Activated CD8-positive, alpha-beta T cell treated with anti-CD3 and anti-CD28 coated beads for 36 hours (primary cell): ENCODE measurements at regions not wholly inside any gene's neighbourhood (a gene's known extent, or its start where the extent isn't known, plus 50 kb on each side); places are given as distances from the start of the nearest gene placed in this dataset.

Source experiments
- ATAC-seq: fragments of 200-7000 bp; cut with Tn5 transposase; one replicate; pipeline ENCODE4 v1.10.0; 2021; ENCODE audit warnings: mild to moderate bottlenecking, moderate library complexity
- CTCF ChIA-PET: fragments of 350-600 bp; sonication (Branson Sonifier 250); formaldehyde crosslinking; loops from one replicate; lab custom pipeline; 2021; ENCODE audit warnings: antibody characterized with exemption; lab: Charles Lee
- POLR2A ChIA-PET: fragments of 350-600 bp; sonication (Branson Sonifier 250); formaldehyde crosslinking; loops from one replicate; lab custom pipeline; 2021; ENCODE audit warnings: antibody characterized with exemption; lab: Charles Lee
- DNase-seq: peaks from one replicate; pipeline ENCODE4 v3.0.0-alpha.2; 2020
- H3K27ac Mint-ChIP-seq: one replicate; pipeline ENCODE4 v1.8.0; 2021; ENCODE audit warnings: mild to moderate bottlenecking, mixed read lengths
- H3K27me3 Mint-ChIP-seq: one replicate; pipeline ENCODE4 v1.8.0; 2021; ENCODE audit warnings: mixed read lengths
- H3K36me3 Mint-ChIP-seq: one replicate; pipeline ENCODE4 v1.8.0; 2021; ENCODE audit warnings: low read depth, mixed read lengths
- H3K4me1 Mint-ChIP-seq: one replicate; pipeline ENCODE4 v1.8.0; 2021; ENCODE audit warnings: low read depth, mixed read lengths
- H3K4me3 Mint-ChIP-seq: one replicate; pipeline ENCODE4 v1.8.0; 2021; ENCODE audit warnings: mild to moderate bottlenecking, moderate library complexity, mixed read lengths
- H3K9me3 Mint-ChIP-seq: one replicate; pipeline ENCODE4 v1.8.0; 2021; ENCODE audit warnings: mixed read lengths
- intact Hi-C: fragments of 100-400 bp; cut with micrococcal nuclease; formaldehyde crosslinking; loops from one replicate; pipeline ENCODE4 v1.10.0; 2022
- TF ChIP-seq, protein P1 (sequence below): fragments of 200-600 bp; IDR thresholded peaks from one replicate; pipeline ENCODE4 v1.8.0; 2022; ENCODE audit warnings: antibody characterized with exemption, mild to moderate bottlenecking

DNA sequence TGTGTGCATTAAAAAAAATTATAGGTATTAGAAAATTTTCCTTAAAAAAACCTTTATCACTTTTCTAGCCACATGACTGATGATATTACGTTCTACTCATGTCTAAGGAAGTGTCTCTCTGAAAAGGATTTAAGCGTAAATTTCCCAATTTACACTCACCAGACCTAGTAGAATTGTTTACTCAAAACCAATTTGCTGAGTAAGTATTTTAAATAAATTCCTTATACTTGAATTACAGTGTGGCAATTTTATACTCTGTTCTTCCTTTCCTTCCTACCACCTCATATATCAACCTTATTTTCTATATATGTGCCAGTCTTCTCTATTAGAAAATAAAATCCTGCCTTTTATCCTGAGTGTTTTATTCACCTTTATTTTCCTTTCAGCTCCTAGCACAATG, 1035.1 kb downstream of the TRHDE start:
- Mint-ChIP-seq H3K27ac (no peak overlapping the region), H3K4me1 (no peaks in the 10 kb centered on the region), H3K27me3 (no peaks in the 10 kb centered on the region), H3K4me3 (no peak overlapping the region), H3K36me3 (no peaks in the 10 kb centered on the region), H3K9me3 (peaks cover 7% of the 10 kb centered on the region)
- TF ChIP-seq, protein P1, sequence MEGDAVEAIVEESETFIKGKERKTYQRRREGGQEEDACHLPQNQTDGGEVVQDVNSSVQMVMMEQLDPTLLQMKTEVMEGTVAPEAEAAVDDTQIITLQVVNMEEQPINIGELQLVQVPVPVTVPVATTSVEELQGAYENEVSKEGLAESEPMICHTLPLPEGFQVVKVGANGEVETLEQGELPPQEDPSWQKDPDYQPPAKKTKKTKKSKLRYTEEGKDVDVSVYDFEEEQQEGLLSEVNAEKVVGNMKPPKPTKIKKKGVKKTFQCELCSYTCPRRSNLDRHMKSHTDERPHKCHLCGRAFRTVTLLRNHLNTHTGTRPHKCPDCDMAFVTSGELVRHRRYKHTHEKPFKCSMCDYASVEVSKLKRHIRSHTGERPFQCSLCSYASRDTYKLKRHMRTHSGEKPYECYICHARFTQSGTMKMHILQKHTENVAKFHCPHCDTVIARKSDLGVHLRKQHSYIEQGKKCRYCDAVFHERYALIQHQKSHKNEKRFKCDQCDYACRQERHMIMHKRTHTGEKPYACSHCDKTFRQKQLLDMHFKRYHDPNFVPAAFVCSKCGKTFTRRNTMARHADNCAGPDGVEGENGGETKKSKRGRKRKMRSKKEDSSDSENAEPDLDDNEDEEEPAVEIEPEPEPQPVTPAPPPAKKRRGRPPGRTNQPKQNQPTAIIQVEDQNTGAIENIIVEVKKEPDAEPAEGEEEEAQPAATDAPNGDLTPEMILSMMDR = no peak
- CTCF ChIA-PET = no interaction called here
- POLR2A ChIA-PET = no interaction called here
- no peak for ATAC-seq
- intact Hi-C loops = no loop called here
- DNase-seq = no peak

DNA sequence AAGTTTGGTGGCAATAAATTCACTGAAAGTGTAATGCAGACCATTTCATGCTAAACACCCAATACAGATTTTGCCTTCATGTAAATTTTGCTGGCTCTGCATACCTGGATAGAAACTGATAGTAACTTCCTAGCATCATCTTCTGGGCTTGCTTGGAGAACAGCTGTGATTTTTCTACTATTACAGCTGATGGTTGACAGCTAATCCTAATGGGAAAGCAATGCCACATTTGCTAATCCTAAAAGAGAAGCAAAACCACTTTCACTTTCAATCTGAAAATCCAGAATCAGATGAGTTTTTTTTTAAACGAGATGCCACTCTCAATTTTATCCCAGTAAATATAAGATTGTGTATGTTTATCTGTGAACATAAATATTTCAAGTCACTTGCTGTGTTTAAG, 1035.9 kb downstream of the TRHDE start:
- Mint-ChIP-seq H3K36me3 (no peaks in the 10 kb centered on the region), H3K4me3 (no peak overlapping the region), H3K9me3 (peaks cover 7% of the 10 kb centered on the region), H3K27ac (no peak overlapping the region), H3K27me3 (no peaks in the 10 kb centered on the region), H3K4me1 (no peaks in the 10 kb centered on the region)
- ChIA-PET POLR2A (no interaction called here), CTCF (no interaction called here)
- intact Hi-C loops = no loop called here
- TF ChIP-seq, protein P1 = no peak
- DNase-seq = no peak
- no peak for ATAC-seq

DNA sequence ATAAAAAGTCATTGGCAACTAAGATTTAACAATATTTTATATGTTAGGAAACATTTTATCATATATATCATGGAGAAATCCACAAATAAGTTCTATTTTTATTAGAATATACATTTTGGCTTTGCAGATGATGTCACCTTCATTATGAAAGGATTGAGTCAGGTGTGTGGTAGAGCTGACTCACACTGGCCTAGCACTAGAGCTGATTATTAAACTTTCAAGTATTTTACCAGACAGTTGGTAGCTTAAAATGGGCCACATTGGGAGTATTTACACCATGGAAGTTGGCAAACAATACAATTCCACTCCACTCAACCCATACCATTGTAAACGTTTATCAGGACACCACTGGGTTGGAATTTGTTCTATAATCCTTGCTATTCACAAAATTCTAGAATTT, 1036.6 kb downstream of the TRHDE start:
- peaks cover 7% of the 10 kb centered on the region for H3K9me3 Mint-ChIP-seq
- POLR2A ChIA-PET = no interaction called here
- H3K4me3 Mint-ChIP-seq = no peak overlapping the region
- no peaks in the 10 kb centered on the region for H3K4me1 Mint-ChIP-seq
- intact Hi-C loops = no loop called here
- CTCF ChIA-PET = no interaction called here
- DNase-seq (no peak), ATAC-seq (no peak)
- no peaks in the 10 kb centered on the region for H3K27me3 Mint-ChIP-seq
- no peak overlapping the region for H3K27ac Mint-ChIP-seq
- no peaks in the 10 kb centered on the region for H3K36me3 Mint-ChIP-seq
- TF ChIP-seq, protein P1 = no peak

DNA sequence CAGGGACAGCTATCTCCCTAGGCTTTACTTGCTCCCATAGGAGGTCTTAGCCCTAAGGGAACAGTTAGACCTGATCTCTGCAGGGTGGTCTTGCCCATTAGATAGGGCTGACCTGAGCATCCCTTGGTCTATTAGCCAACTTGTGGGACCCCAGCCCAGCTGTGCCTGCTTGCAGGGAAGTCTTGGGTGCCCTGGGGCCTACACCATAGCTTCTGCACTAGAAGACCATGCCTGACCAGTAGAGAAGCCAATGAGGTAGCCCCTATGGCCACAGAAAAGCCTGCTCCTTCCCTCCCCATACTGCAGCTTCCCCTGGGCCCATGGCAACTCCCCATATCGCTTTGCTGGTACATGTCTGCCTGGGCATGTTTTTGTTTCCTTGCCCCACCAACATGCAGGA, 1049.1 kb downstream of the TRHDE start:
- Mint-ChIP-seq H3K27ac (no peak overlapping the region), H3K4me1 (no peaks in the 10 kb centered on the region), H3K27me3 (no peaks in the 10 kb centered on the region), H3K4me3 (no peak overlapping the region), H3K36me3 (no peaks in the 10 kb centered on the region), H3K9me3 (peaks cover 15% of the 10 kb centered on the region)
- POLR2A ChIA-PET = no interaction called here
- intact Hi-C loops = no loop called here
- CTCF ChIA-PET = no interaction called here
- ATAC-seq (no peak), DNase-seq (no peak)
- TF ChIP-seq, protein P1 = no peak

DNA sequence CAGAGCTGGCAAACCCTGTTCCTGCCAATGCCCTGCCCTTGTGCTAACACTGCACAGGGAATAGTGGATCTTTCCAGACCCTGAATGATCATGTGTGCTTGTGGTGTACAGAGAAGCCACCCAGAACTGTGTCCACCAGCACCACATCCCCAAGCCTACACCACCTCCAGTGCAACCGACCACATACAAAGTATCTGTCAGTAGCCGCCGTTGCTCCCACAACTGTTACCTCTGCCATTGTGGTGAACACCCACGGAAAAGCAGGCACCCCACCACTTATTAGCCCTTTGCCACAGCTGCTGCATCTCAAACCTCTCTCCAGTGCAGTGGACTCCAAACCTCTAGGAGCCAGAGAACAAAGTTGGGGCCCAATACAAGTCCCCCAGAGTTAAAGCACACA, 1049.6 kb downstream of the TRHDE start:
- no peak overlapping the region for H3K27ac Mint-ChIP-seq
- POLR2A ChIA-PET = no interaction called here
- ATAC-seq = no peak
- H3K27me3 Mint-ChIP-seq = no peaks in the 10 kb centered on the region
- TF ChIP-seq, protein P1 = no peak
- H3K4me3 Mint-ChIP-seq = no peak overlapping the region
- no peaks in the 10 kb centered on the region for H3K4me1 Mint-ChIP-seq
- CTCF ChIA-PET = no interaction called here
- DNase-seq = no peak
- intact Hi-C loops = no loop called here
- no peaks in the 10 kb centered on the region for H3K36me3 Mint-ChIP-seq
- peaks cover 17% of the 10 kb centered on the region for H3K9me3 Mint-ChIP-seq
